DND-41 (cell line): ENCODE measurements at regions not wholly inside any gene's neighbourhood (a gene's known extent, or its start where the extent isn't known, plus 50 kb on each side); places are given as distances from the start of the nearest gene placed in this dataset.

Experiments used
- ATAC-seq: fragments of 200-7000 bp; cut with Tn5 transposase; 3 replicates; pipeline ENCODE4 v1.9.1; 2021; ENCODE audit warnings: low read depth; ENCODE audit not compliant: insufficient read depth
- DNase-seq: peaks from one replicate; pipeline ENCODE4 v3.0.0-alpha.2; 2020
- H2AFZ ChIP-seq: 2 replicates; pipeline ENCODE4 v1.6.0; 2012; ENCODE audit warnings: low read depth, low read length
- H3K27ac ChIP-seq: 2 replicates; pipeline ENCODE4 v1.5.1; 2012; ENCODE audit warnings: low read length, inconsistent platforms
- H3K27me3 ChIP-seq: fragments of 200-600 bp; sonication (generic); 2 replicates; pipeline ENCODE4 v1.6.0; 2012; ENCODE audit warnings: low read length, mild to moderate bottlenecking, inconsistent platforms; ENCODE audit not compliant: insufficient read depth, poor library complexity
- H3K36me3 ChIP-seq: 2 replicates; pipeline ENCODE4 v1.5.1; 2012; ENCODE audit warnings: low read length, inconsistent platforms; ENCODE audit not compliant: insufficient read depth
- H3K4me1 ChIP-seq: 2 replicates; pipeline ENCODE4 v1.5.1; 2012; ENCODE audit warnings: mild to moderate bottlenecking, low read length; ENCODE audit not compliant: insufficient read depth
- H3K4me2 ChIP-seq: 2 replicates; pipeline ENCODE4 v1.6.0; 2012; ENCODE audit warnings: mild to moderate bottlenecking, moderate library complexity, low read length, inconsistent platforms; ENCODE audit not compliant: insufficient read depth
- H3K4me3 ChIP-seq, 2 experiments: fragments of 200-600 bp in 1 of 2; shearing (Covaris generic) in 1 of 2; 2 replicates each; pipeline ENCODE4 v1.5.1; 2012 to 2016; ENCODE audit warnings: inconsistent platforms in 2 of 2, low read length in 2 of 2, mild to moderate bottlenecking in 2 of 2, low read depth in 1 of 2, moderate library complexity in 1 of 2
- H3K79me2 ChIP-seq: 2 replicates; pipeline ENCODE4 v1.6.0; 2012; ENCODE audit warnings: low read length, inconsistent platforms; ENCODE audit not compliant: insufficient read depth
- H3K9ac ChIP-seq: 2 replicates; pipeline ENCODE4 v1.6.0; 2012; ENCODE audit warnings: low read depth, mild to moderate bottlenecking, inconsistent platforms, low read length, moderate library complexity
- H3K9me3 ChIP-seq: 2 replicates; pipeline ENCODE4 v1.5.1; 2012; ENCODE audit warnings: low read length, moderate library complexity, mild to moderate bottlenecking, inconsistent platforms; ENCODE audit not compliant: insufficient read depth, severe bottlenecking
- H4K20me1 ChIP-seq: 2 replicates; pipeline ENCODE4 v1.6.0; 2012; ENCODE audit warnings: low read length; ENCODE audit not compliant: insufficient read depth
- EZH2 ChIP-seq: IDR thresholded peaks from 3 replicates; pipeline ENCODE4 v1.6.1; 2012; ENCODE audit warnings: borderline replicate concordance, low read depth, mild to moderate bottlenecking, moderate library complexity, low read length, inconsistent platforms; ENCODE audit not compliant: severe bottlenecking
- TF ChIP-seq, protein P1 (sequence below): IDR thresholded peaks from 2 replicates; pipeline ENCODE4 v1.5.1; 2012; ENCODE audit warnings: borderline replicate concordance, low read length, moderate library complexity, mild to moderate bottlenecking; ENCODE audit not compliant: poor library complexity, severe bottlenecking; ENCODE audit errors: extremely low read depth

DNA sequence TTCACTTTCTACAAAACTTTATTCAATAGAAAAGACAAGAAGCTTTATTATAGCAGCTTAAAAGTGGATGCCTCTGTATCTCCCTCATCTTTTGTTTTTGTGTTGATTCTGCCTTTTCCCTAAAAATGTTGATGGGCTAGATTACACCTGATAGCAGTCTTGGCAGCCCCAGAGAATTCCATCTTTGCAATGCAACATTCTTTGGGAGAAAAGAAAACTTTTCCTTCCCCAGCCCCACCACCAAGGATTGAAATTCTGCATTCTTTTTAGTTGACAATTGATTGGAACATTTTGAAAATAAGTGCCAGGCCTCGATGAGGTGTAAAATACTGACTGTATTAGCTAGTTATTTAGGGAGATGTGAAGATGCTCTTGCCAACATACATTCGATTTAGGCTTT lies 306.8 kb upstream of the G2E3 start:
- no peaks in the 10 kb centered on the region for H3K27me3 ChIP-seq
- H3K9me3 ChIP-seq: no peaks in the 10 kb centered on the region
- no peaks in the 10 kb centered on the region for H3K36me3 ChIP-seq
- H4K20me1 ChIP-seq: no peaks in the 10 kb centered on the region
- H3K4me3 ChIP-seq: no peak overlapping the region
- ATAC-seq (no peak), DNase-seq (no peak)
- no peak overlapping the region for H3K27ac ChIP-seq
- H3K9ac ChIP-seq: no peak overlapping the region
- H2AFZ ChIP-seq: no peak overlapping the region
- no peaks in the 10 kb centered on the region for H3K4me1 ChIP-seq
- H3K4me2 ChIP-seq: no peak overlapping the region
- no peaks in the 10 kb centered on the region for H3K79me2 ChIP-seq
- TF ChIP-seq, protein P1, sequence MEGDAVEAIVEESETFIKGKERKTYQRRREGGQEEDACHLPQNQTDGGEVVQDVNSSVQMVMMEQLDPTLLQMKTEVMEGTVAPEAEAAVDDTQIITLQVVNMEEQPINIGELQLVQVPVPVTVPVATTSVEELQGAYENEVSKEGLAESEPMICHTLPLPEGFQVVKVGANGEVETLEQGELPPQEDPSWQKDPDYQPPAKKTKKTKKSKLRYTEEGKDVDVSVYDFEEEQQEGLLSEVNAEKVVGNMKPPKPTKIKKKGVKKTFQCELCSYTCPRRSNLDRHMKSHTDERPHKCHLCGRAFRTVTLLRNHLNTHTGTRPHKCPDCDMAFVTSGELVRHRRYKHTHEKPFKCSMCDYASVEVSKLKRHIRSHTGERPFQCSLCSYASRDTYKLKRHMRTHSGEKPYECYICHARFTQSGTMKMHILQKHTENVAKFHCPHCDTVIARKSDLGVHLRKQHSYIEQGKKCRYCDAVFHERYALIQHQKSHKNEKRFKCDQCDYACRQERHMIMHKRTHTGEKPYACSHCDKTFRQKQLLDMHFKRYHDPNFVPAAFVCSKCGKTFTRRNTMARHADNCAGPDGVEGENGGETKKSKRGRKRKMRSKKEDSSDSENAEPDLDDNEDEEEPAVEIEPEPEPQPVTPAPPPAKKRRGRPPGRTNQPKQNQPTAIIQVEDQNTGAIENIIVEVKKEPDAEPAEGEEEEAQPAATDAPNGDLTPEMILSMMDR: no peak
- TF ChIP-seq EZH2: no peak

DNA sequence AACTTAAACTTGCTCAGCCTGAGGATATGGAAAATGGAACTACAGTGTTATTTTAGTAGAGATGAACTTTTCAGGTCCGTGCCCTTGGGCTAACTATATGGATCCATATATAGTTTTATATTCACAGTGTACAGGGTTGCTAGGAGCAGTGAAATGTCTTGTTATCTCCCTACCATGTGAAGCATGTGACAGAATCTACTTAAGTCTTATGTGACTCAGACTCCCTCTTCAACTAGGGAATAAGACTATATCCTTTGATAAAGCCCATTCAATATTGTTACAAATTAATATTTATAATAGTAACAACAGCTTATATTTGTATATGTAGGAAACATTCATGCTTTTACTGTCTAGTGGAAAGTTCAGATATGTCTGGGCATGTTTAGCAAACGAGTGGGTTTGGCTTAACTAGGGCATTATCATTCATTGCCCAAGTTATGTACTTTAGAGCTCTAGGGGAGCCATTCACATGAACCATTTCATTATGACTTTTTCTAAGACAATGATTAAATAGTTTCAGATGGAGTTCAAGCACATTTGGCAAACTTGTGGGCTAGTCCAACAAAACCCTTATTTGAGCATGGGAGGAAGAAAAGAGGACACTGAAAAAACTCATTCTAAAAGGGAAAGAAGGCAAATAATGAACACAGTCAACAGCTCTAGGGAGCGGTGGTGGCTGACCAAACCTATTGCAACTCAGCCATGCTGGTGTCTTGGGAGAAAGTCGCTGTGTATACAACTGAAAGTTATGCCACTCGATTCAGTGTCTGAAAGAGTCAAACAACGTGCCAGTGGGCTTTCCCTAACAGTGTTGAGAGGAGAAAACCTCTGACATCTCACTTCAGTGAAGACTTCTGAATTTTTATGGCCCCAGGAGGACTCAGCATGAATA lies 305.9 kb upstream of the G2E3 start:
- H3K4me3 ChIP-seq: no peak overlapping the region

DNA sequence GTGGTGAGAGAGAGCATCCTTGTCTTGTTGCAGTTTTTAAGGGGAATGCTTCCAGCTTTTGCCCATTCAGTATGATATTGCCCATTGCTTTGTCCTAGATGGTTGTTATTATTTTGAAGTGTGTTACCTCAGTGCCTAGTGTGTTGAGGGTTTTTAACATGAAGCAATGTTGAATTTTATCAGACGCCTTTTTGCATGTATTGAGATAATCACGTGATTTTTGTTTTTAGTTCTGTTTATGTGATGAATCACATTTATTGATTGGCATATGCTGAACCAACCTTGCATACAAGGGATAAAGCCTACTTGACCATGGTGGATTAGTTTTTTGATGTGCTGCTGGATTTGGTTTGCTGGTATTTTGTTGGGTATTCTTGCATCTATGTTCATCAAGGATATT lies 302.3 kb upstream of the G2E3 start:
- Histone ChIP-seq H3K4me2 (no peak overlapping the region), H3K79me2 (no peaks in the 10 kb centered on the region), H3K36me3 (no peaks in the 10 kb centered on the region), H3K4me3 (no peak overlapping the region), H3K9ac (no peak overlapping the region), H3K27ac (no peak overlapping the region), H2AFZ (no peak overlapping the region), H3K9me3 (no peaks in the 10 kb centered on the region), H3K27me3 (no peaks in the 10 kb centered on the region), H4K20me1 (no peaks in the 10 kb centered on the region), H3K4me1 (no peaks in the 10 kb centered on the region)
- no peak for DNase-seq
- no peak for ATAC-seq
- no peak for TF ChIP-seq EZH2
- TF ChIP-seq, protein P1: no peak

More for the DNA sequence above, 305.9 kb upstream of the G2E3 start:
- DNase-seq (no peak), ATAC-seq (no peak)
- H3K36me3 ChIP-seq: no peaks in the 10 kb centered on the region
- no peak overlapping the region for H3K9ac ChIP-seq
- no peak overlapping the region for H2AFZ ChIP-seq
- H3K27ac ChIP-seq: no peak overlapping the region
- H4K20me1 ChIP-seq: no peaks in the 10 kb centered on the region
- H3K9me3 ChIP-seq: no peaks in the 10 kb centered on the region
- H3K4me2 ChIP-seq: no peak overlapping the region
- no peaks in the 10 kb centered on the region for H3K79me2 ChIP-seq
- H3K27me3 ChIP-seq: no peaks in the 10 kb centered on the region
- no peaks in the 10 kb centered on the region for H3K4me1 ChIP-seq
- TF ChIP-seq EZH2: no peak
- TF ChIP-seq, protein P1: no peak
